ENCODE measurements at regions not wholly inside any gene's neighbourhood (a gene's known extent, or its start where the extent isn't known, plus 50 kb on each side); places are given as distances from the start of the nearest gene placed in this dataset.

DNA sequence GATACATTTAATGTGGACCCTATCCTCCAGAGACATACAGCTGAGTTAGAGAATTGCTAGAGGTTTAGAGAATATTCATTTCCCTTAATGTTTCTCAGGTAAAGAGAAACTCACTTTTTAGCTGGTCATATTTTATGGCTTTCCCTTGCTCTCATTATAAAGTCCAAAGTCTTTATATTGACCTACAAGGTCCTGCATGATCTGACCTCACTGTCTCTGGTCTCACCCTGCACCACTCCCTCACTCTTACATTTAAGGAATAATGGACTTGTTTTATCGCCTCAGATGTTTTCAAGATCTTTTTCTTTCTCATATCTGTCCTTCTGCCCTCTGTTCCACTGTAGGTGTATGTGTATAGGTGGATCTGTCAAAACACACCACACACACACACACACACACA is 597.3 kb downstream of the PLCL1 start:
- intact Hi-C loops (cut with micrococcal nuclease), result no loop called here
- Mint-ChIP-seq H3K36me3 (ENCODE audit: low read depth) (no peaks in the 10 kb centered on the region), H3K9me3 (no peaks in the 10 kb centered on the region), H3K27me3 (no peaks in the 10 kb centered on the region), H3K4me3 (no peak overlapping the region), H3K4me1 (ENCODE audit: low read depth) (no peaks in the 10 kb centered on the region), H3K27ac (no peak overlapping the region)

DNA sequence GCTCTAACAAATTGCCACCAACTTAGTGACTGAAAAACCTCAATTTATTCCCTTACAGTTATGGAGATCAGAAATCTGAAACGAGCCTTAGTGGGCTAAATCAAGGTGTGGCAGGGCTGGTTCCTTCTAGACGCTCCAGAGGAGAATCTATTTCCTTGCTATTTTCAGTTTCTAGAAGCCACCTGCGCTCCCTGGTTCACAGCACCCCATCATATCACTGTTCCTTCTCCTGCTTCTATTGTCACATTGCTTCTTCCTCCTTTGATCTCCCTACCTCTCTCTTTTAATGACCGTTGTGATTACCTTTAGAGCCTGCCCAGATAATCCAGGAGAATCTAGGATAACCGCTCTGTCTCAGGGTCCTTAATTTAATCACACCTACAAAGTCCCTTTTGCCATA is 596.6 kb downstream of the PLCL1 start:
- Mint-ChIP-seq H3K9me3 (no peaks in the 10 kb centered on the region), H3K4me1 (ENCODE audit: low read depth) (no peaks in the 10 kb centered on the region), H3K27me3 (no peaks in the 10 kb centered on the region), H3K36me3 (ENCODE audit: low read depth) (no peaks in the 10 kb centered on the region), H3K4me3 (no peak overlapping the region), H3K27ac (no peak overlapping the region)
- intact Hi-C loops (cut with micrococcal nuclease), result no loop called here

DNA sequence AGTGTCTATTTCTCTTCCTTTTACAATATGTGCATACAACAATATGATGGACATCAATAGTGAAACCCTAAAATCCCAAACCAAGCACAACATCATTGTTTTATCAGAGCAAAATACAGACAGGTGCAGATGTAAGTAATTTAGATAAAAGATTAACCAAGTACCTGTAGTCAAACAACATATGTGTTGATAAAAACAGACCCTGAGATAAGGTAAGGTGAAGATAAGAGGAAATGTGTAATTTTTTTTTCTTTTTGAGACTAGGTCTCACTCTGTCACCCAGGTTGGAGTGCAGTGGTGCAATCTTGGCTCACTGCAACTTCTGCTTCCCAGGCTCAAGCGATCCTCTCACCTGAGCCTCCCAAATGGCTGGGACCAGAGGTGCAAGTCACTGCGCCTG is 589.8 kb downstream of the PLCL1 start:
- intact Hi-C loops (cut with micrococcal nuclease), result no loop called here
- H3K4me1 Mint-ChIP-seq (ENCODE audit: low read depth), result no peaks in the 10 kb centered on the region
- no peak overlapping the region for H3K27ac Mint-ChIP-seq
- H3K4me3 Mint-ChIP-seq, result no peak overlapping the region
- no peaks in the 10 kb centered on the region for H3K27me3 Mint-ChIP-seq
- no peaks in the 10 kb centered on the region for H3K36me3 Mint-ChIP-seq (ENCODE audit: low read depth)
- H3K9me3 Mint-ChIP-seq, result no peaks in the 10 kb centered on the region

DNA sequence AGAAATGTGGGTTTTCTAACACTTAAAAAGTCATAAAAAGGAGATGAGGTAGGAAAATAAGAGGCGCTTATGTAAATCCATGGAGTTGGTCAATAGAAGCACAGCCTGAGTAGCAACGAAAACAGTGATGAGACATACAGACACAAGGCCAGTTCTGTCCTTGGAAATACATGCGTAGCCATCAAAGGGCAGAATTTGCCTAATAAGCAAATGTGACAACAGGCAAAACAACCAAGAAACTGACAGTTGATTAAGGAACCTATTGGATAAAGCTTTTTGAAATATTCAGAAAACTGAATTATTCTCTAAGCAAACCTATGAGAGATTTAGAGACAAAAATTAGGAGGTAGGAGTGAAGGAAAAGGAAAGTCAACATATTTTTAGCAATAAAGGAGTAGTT is 586.3 kb downstream of the PLCL1 start:
- H3K36me3 Mint-ChIP-seq (ENCODE audit: low read depth), result no peaks in the 10 kb centered on the region
- no peak overlapping the region for H3K4me3 Mint-ChIP-seq
- no peaks in the 10 kb centered on the region for H3K4me1 Mint-ChIP-seq (ENCODE audit: low read depth)
- H3K9me3 Mint-ChIP-seq, result no peaks in the 10 kb centered on the region
- intact Hi-C loops (cut with micrococcal nuclease), result no loop called here
- no peaks in the 10 kb centered on the region for H3K27me3 Mint-ChIP-seq
- no peak overlapping the region for H3K27ac Mint-ChIP-seq

DNA sequence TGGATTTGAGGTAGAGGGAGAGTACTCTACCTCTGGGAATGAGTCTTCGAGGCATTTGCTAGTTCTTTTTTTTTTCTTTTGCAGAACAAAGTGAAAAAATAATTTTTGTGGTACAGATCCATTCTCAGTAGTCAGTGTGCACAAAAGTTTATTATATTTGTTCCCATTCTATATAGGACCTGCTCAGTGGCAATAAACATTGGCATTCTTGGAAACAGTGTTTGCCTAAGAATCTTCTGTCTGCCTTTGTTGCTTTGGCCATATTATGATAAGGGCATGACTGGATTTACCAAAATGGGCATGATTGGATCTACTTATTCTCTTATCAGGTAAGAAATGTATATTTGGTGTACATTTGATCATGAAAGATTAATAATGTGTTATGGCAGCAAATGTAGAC is 583.3 kb downstream of the PLCL1 start:
- intact Hi-C loops (cut with micrococcal nuclease), result no loop called here
- no peak overlapping the region for H3K27ac Mint-ChIP-seq
- no peaks in the 10 kb centered on the region for H3K27me3 Mint-ChIP-seq
- H3K4me1 Mint-ChIP-seq (ENCODE audit: low read depth), result no peaks in the 10 kb centered on the region
- H3K9me3 Mint-ChIP-seq, result no peaks in the 10 kb centered on the region
- no peaks in the 10 kb centered on the region for H3K36me3 Mint-ChIP-seq (ENCODE audit: low read depth)
- H3K4me3 Mint-ChIP-seq, result no peak overlapping the region

DNA sequence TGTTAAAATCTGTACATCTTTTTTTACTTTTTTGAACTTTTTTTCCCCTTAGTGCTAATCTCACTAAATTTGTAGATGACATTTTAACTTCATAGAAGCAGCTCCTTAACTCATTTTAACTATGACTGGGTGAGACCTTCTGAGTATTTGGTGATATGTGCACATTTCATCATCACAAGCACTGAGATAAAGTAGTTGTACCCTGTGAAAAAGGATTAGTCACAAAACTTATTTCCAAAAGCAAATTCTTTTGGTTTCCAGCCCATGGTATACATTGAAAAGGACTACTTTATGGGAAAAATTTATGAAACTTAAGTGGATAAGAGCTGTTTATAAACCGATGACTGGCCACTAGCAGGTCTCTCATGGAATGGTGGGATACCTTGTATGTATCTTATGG is 581.5 kb downstream of the PLCL1 start:
- Mint-ChIP-seq H3K4me1 (ENCODE audit: low read depth) (no peaks in the 10 kb centered on the region), H3K27ac (no peak overlapping the region), H3K4me3 (no peak overlapping the region), H3K9me3 (no peaks in the 10 kb centered on the region), H3K36me3 (ENCODE audit: low read depth) (no peaks in the 10 kb centered on the region), H3K27me3 (no peaks in the 10 kb centered on the region)
- intact Hi-C loops (cut with micrococcal nuclease), result no loop called here

DNA sequence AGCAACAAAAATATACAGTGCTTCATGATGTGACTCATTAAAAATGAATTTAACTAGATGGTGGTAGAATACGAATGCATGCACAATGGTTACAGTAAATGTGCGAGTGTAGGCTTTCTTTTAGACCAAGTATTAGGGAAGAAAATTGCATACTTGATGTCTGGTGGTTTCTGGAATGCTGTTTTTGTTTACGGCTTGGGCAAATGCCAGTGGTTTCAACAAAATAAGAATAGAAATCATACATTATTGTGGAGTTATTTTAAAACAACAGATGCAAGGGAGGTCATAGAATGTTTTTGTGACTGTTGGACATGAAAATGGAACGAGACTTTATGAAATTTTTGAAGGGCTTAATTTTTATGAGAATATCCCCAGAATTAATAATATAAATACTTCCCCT is 580.9 kb downstream of the PLCL1 start:
- no peaks in the 10 kb centered on the region for H3K9me3 Mint-ChIP-seq
- H3K36me3 Mint-ChIP-seq (ENCODE audit: low read depth), result no peaks in the 10 kb centered on the region
- no peaks in the 10 kb centered on the region for H3K4me1 Mint-ChIP-seq (ENCODE audit: low read depth)
- H3K27ac Mint-ChIP-seq, result no peak overlapping the region
- no peaks in the 10 kb centered on the region for H3K27me3 Mint-ChIP-seq
- no peak overlapping the region for H3K4me3 Mint-ChIP-seq
- intact Hi-C loops (cut with micrococcal nuclease), result no loop called here

DNA sequence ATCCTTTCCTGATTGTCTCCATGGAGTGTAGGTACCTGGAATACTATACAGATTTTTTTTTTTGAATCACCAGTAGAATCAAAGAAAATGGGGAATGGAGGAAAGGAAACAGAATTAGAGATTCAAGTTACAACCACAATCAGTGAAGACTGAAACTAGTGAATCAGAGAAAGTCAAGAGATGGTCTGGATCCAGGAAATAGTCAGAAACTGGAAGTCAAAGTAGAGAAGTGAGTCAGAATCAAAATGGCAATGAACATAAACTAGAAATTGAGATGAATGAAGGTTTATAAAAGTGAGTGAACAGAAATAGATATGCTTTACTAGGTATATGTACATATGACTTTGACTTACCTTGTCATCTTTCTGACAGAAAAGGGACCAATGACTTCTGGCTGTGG is 579.0 kb downstream of the PLCL1 start:
- H3K4me1 Mint-ChIP-seq (ENCODE audit: low read depth), result no peaks in the 10 kb centered on the region
- no peaks in the 10 kb centered on the region for H3K36me3 Mint-ChIP-seq (ENCODE audit: low read depth)
- intact Hi-C loops (cut with micrococcal nuclease), result no loop called here
- no peak overlapping the region for H3K4me3 Mint-ChIP-seq
- H3K27ac Mint-ChIP-seq, result no peak overlapping the region
- peaks cover 3% of the 10 kb centered on the region for H3K27me3 Mint-ChIP-seq
- no peaks in the 10 kb centered on the region for H3K9me3 Mint-ChIP-seq

DNA sequence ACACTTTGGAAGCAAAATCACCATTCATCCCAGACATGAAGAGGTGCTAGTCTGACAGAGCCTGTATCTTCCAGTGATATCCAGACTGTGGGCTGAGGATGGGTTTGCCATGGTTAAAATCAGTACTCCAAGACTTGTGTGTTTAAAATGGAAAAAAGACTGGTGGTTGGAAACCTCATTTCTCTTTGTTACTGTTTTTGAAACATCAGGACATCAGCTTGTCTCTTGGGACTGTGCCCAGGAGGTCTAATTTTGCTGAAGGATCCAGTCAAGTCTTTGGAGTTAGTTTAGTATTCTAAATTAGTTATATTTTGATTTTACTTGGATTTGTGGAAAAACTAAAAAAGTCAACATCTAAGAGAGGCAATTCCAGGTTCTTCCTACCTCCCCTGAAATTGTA is 578.4 kb downstream of the PLCL1 start:
- H3K27ac Mint-ChIP-seq, result no peak overlapping the region
- intact Hi-C loops (cut with micrococcal nuclease), result no loop called here
- H3K36me3 Mint-ChIP-seq (ENCODE audit: low read depth), result no peaks in the 10 kb centered on the region
- no peaks in the 10 kb centered on the region for H3K4me1 Mint-ChIP-seq (ENCODE audit: low read depth)
- H3K4me3 Mint-ChIP-seq, result no peak overlapping the region
- H3K27me3 Mint-ChIP-seq, result peaks cover 3% of the 10 kb centered on the region
- H3K9me3 Mint-ChIP-seq, result no peaks in the 10 kb centered on the region

DNA sequence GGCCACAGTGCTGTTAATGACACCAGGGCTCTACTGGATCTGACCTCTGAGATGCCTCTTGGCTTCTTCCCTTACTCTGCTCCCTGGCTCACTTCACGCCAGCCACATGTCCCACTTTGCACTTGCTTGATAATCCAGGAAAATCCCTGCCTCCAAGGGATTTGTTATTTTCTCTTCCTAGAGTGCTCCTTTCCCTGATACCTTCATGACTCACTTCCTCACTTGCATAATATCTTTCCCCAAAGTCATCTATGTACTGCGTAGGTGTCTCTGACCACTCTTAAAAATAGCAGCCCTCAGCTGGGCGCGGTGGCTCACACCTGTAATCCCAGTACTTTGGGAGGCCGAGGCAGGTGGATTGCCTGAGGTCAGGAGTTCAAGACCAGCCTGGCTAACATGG is 572.3 kb downstream of the PLCL1 start:
- Mint-ChIP-seq H3K27me3 (peaks cover 3% of the 10 kb centered on the region), H3K36me3 (ENCODE audit: low read depth) (no peaks in the 10 kb centered on the region), H3K27ac (no peak overlapping the region), H3K4me1 (ENCODE audit: low read depth) (no peaks in the 10 kb centered on the region), H3K9me3 (no peaks in the 10 kb centered on the region), H3K4me3 (no peak overlapping the region)
- intact Hi-C loops (cut with micrococcal nuclease), result no loop called here

DNA sequence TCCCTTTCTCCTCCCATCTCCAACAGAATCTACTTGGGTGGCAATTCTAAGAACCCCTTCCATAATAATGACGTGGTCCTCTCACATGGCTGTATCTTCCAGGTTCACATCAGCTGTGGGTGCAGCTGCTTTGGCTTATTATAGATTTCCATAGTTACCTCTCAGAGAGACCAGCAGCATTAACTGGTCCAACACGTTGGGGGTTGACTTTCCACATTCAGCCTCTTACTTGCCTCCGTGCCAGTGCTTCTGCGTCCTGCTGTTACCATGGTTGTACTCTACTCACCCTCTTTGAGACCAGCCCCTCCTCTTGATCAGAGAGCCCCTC is 570.7 kb downstream of the PLCL1 start:
- intact Hi-C loops (cut with micrococcal nuclease), result no loop called here
- Mint-ChIP-seq H3K36me3 (ENCODE audit: low read depth) (no peaks in the 10 kb centered on the region), H3K4me1 (ENCODE audit: low read depth) (no peaks in the 10 kb centered on the region), H3K27me3 (peaks cover 3% of the 10 kb centered on the region), H3K27ac (no peak overlapping the region), H3K4me3 (no peak overlapping the region), H3K9me3 (no peaks in the 10 kb centered on the region)

DNA sequence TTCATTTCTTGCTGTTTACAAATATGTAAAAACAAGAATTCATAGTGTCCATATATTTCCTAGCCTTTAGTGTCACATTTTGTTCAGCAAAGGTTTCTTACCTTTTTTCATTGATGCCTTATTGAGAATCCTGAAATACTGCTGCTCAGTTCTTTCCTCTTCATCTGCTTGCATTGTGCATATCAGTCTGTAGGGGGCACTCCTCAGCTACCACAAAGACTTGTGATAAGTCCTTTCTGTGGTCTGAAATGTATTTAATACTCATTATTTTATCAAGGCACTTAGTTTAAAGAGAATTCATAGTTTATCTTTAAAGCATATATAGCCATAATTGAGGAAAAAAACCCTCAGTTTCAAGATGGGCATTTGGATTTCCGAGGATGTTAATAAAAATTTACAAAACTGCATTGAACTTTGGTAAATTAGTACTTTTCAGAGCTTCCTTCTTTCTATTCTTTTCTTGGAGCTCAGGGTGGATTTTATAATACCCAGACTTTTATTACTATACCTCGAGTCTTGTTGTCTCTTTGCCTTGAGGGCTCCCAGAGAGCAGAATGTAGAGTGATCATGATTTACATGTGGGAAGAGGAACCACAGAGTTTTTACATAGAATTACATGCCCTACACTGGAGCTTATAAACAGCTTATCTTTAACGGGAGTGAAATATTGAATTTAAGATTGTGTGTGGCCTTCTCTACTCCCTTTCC is 570.1 kb downstream of the PLCL1 start:
- Mint-ChIP-seq H3K4me1 (ENCODE audit: low read depth) (no peaks in the 10 kb centered on the region), H3K27ac (no peak overlapping the region), H3K9me3 (no peaks in the 10 kb centered on the region), H3K4me3 (no peak overlapping the region), H3K27me3 (peaks cover 3% of the 10 kb centered on the region), H3K36me3 (ENCODE audit: low read depth) (no peaks in the 10 kb centered on the region)
- intact Hi-C loops (cut with micrococcal nuclease), result no loop called here

DNA sequence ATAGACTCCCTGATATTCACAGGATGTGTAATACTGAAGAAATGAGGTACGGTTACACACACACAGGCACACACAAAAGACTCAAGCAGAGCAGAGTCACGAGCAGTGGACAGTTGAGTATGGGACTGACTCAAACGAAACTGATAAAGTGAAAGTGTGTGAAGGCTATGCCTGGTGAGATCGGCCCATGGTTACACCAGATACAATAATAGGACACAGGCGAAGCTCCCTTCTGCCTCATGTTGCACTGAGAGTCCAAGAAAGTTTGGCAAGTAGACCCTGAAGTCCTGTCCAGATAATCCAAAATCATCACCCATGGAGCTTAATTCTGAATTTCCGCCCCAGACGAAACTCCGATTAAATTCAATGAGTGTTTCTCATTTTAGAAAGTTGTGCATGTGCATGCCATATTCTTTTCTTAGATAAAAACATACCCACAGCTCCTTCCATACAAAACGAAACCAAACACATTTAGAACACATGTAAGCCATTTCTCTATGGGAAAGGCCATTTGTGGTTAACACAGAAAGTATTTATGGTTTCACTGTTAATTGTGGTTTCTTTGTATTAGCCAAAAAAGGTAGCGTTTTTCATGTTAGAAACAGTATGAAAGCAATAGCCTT is 567.6 kb downstream of the PLCL1 start:
- intact Hi-C loops (cut with micrococcal nuclease), result no loop called here
- no peaks in the 10 kb centered on the region for H3K36me3 Mint-ChIP-seq (ENCODE audit: low read depth)
- H3K27me3 Mint-ChIP-seq, result no peaks in the 10 kb centered on the region
- H3K9me3 Mint-ChIP-seq, result no peaks in the 10 kb centered on the region
- H3K4me3 Mint-ChIP-seq, result no peak overlapping the region
- no peak overlapping the region for H3K27ac Mint-ChIP-seq
- H3K4me1 Mint-ChIP-seq (ENCODE audit: low read depth), result no peaks in the 10 kb centered on the region

DNA sequence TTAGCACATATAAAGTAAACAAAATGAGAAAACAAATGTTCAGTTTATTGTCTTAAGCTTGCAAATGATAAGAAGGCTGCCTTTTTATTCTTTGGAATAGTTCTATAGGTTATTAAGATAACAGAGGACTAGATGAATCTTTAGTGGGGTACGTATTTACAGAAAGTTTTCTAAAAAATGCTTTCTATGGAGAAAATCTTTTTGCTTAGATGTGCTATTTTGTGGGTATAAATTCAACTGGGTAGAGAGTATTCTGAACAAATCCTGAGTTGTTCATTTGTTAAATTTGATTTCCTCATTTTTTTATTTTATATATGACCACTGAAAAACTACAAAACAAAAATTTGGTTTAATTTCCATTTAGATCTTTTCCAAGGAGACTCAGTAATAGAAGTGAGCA is 566.9 kb downstream of the PLCL1 start:
- H3K27ac Mint-ChIP-seq, result no peak overlapping the region
- intact Hi-C loops (cut with micrococcal nuclease), result no loop called here
- H3K4me1 Mint-ChIP-seq (ENCODE audit: low read depth), result no peaks in the 10 kb centered on the region

DNA sequence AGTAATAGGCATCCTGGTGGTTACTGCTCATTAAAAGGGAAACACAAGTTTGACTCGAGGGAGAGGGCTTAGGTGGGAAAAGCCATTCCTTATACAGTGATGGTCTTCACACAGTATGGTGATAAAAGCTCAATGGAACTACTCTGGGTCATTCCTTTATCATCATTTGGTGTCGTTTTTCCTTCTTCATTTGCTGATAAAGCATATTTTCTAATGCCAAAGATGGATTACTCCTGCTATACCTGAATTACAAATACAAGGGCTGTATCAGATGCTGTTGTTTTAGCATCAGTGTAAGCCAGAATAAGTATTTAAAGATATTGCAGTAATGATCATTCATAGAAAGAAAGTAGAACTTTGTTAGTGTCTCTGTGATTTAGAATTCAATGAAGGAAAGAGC is 563.7 kb downstream of the PLCL1 start:
- Mint-ChIP-seq H3K9me3 (no peaks in the 10 kb centered on the region), H3K36me3 (ENCODE audit: low read depth) (no peaks in the 10 kb centered on the region), H3K27me3 (peaks cover 2% of the 10 kb centered on the region), H3K4me3 (no peak overlapping the region), H3K27ac (no peak overlapping the region), H3K4me1 (ENCODE audit: low read depth) (no peaks in the 10 kb centered on the region)
- intact Hi-C loops (cut with micrococcal nuclease), result no loop called here

More for the DNA sequence above, 566.9 kb downstream of the PLCL1 start:
- H3K4me3 Mint-ChIP-seq, result no peak overlapping the region
- no peaks in the 10 kb centered on the region for H3K9me3 Mint-ChIP-seq
- H3K27me3 Mint-ChIP-seq, result no peaks in the 10 kb centered on the region
- no peaks in the 10 kb centered on the region for H3K36me3 Mint-ChIP-seq (ENCODE audit: low read depth)
